ENCODE measurements at regions not wholly inside any gene's neighbourhood (a gene's known extent, or its start where the extent isn't known, plus 50 kb on each side); places are given as distances from the start of the nearest gene placed in this dataset.

GRCh38 chr20:17014756-17015366, 212.0 kb upstream of the PCSK2 start:
- H3K9me1 ChIP-seq (replicated peaks; ENCODE audit: control insufficient read depth, extremely low read depth, insufficient read depth, low read length) = no peaks in the 10 kb centered on the region
- H3K79me2 ChIP-seq (ENCODE audit: control insufficient read depth, insufficient read depth, low read length) = no peaks in the 10 kb centered on the region
- no peak overlapping the region for H3K4me2 ChIP-seq (ENCODE audit: insufficient read depth, low read length)
- no peak overlapping the region for H3K9ac ChIP-seq (replicated peaks; ENCODE audit: extremely low read depth, insufficient read depth, low read length)
- H4K20me1 ChIP-seq (replicated peaks; ENCODE audit: control insufficient read depth, extremely low read depth, insufficient read depth, low read length) = no peaks in the 10 kb centered on the region
- dilution Hi-C loops (cut with MboI; ENCODE audit: extremely low pct_ligation_motif_present, low sequenced_read_pairs) = no loop called here
- CTCF ChIA-PET = no interaction called here
- no peak overlapping the region for H2AFZ ChIP-seq (ENCODE audit: low read depth, low read length)
- H3K27me3 ChIP-seq (ENCODE audit: control insufficient read depth in 2 of 2, insufficient read depth in 2 of 2, low read length in 2 of 2) = no peaks in the 10 kb centered on the region
- no peak overlapping the region for H3K4me3 ChIP-seq (replicated peaks in 1 of 3; ENCODE audit: insufficient read depth in 1 of 3, low read depth in 1 of 3, low read length in 3 of 3)
- TF ChIP-seq EZH2 (IDR thresholded peaks at IDR 0.05; ENCODE audit: borderline replicate concordance, low read depth, low read length, severe bottlenecking) = no peak
- no peak for TF ChIP-seq POLR2A (IDR thresholded peaks at IDR 0.05; ENCODE audit: low read depth, low read length)
- no peak for TF ChIP-seq CTCF (IDR thresholded peaks at IDR 0.05; ENCODE audit: extremely low read depth in 1 of 2, insufficient read depth in 1 of 2, low read depth in 1 of 2, low read length in 2 of 2)
- no peak for TF ChIP-seq MAX (IDR thresholded peaks at IDR 0.05; ENCODE audit: insufficient read depth, insufficient read length)
- no peak for TF ChIP-seq GATA2 (IDR thresholded peaks at IDR 0.05; ENCODE audit: insufficient read depth, insufficient read length, low read depth, low read length)
- no peak for TF ChIP-seq FOS (IDR thresholded peaks at IDR 0.05; ENCODE audit: borderline replicate concordance, insufficient read depth, low read length)
- TF ChIP-seq MYC (IDR thresholded peaks at IDR 0.05; ENCODE audit: low read depth, low read length) = no peak
- no peak for TF ChIP-seq JUN (IDR thresholded peaks at IDR 0.05; ENCODE audit: borderline replicate concordance, insufficient read depth, insufficient read length, low read depth)
- no peak for TF ChIP-seq POLR2AphosphoS5 (IDR thresholded peaks at IDR 0.05; ENCODE audit: insufficient read depth, low read depth, low read length)
- BruUV-seq (replicated peaks) = no TSS peak
- H3K36me3 ChIP-seq (ENCODE audit: control insufficient read depth in 2 of 2, extremely low read depth in 1 of 2, insufficient read depth in 2 of 2, low read length in 2 of 2) = no peaks in the 10 kb centered on the region
- DNase-seq (ENCODE audit: low read depth, low spot score) (no peak), FAIRE-seq (no peak)
- POLR2A ChIA-PET = no interaction called here
- H3K27ac ChIP-seq (ENCODE audit: insufficient read depth, low read depth, low read length) = no peak overlapping the region
- intact Hi-C loops (cut with micrococcal nuclease) = no loop called here
- H3K4me1 ChIP-seq (ENCODE audit: control insufficient read depth, extremely low read depth, insufficient read depth, low read length) = no peaks in the 10 kb centered on the region
- peaks cover 4% of the 10 kb centered on the region for H3K9me3 ChIP-seq (replicated peaks; ENCODE audit: control insufficient read depth, insufficient read depth, low read length)
